ENCODE measurements at regions not wholly inside any gene's neighbourhood (a gene's known extent, or its start where the extent isn't known, plus 50 kb on each side); places are given as distances from the start of the nearest gene placed in this dataset.

- no peak for DNase-seq (ENCODE audit: extremely low read depth in 1 of 11, low read depth in 9 of 11, low spot score in 4 of 11)
These were observed 57.6 kb downstream of the TENT5A start for GRCh38 chr6:81694855-81695254.

- DNase-seq (ENCODE audit: extremely low read depth in 1 of 11, low read depth in 9 of 11, low spot score in 4 of 11): no peak
These were observed 58.3 kb downstream of the TENT5A start for GRCh38 chr6:81694207-81694606.

- DNase-seq (ENCODE audit: extremely low read depth in 1 of 11, low read depth in 9 of 11, low spot score in 4 of 11): no peak
These were observed 59.2 kb downstream of the TENT5A start for GRCh38 chr6:81693266-81693665.

- no peak for DNase-seq (ENCODE audit: extremely low read depth in 1 of 11, low read depth in 9 of 11, low spot score in 4 of 11)
These were observed 62.4 kb downstream of the TENT5A start for GRCh38 chr6:81690073-81690472.

- DNase-seq (ENCODE audit: extremely low read depth in 1 of 11, low read depth in 9 of 11, low spot score in 4 of 11): no peak
These were observed 62.9 kb downstream of the TENT5A start for GRCh38 chr6:81689580-81689979.

GRCh38 chr6:81683912-81684311 lies 68.6 kb downstream of the TENT5A start:
- DNase-seq (ENCODE audit: extremely low read depth in 1 of 11, low read depth in 9 of 11, low spot score in 4 of 11): no peak

GRCh38 chr6:81682858-81683620 lies 69.4 kb downstream of the TENT5A start:
- no peak for DNase-seq (ENCODE audit: extremely low read depth in 1 of 11, low read depth in 9 of 11, low spot score in 4 of 11)

- no peak for DNase-seq (ENCODE audit: extremely low read depth in 1 of 11, low read depth in 9 of 11, low spot score in 4 of 11)
These were observed 70.2 kb downstream of the TENT5A start for GRCh38 chr6:81682235-81682795.

GRCh38 chr6:81669445-81669844 lies 83.0 kb downstream of the TENT5A start:
- DNase-seq (ENCODE audit: extremely low read depth in 1 of 11, low read depth in 9 of 11, low spot score in 4 of 11): no peak

- no peak for DNase-seq (ENCODE audit: extremely low read depth in 1 of 11, low read depth in 9 of 11, low spot score in 4 of 11)
These were observed 83.8 kb downstream of the TENT5A start for GRCh38 chr6:81668615-81669047.

- no peak for DNase-seq (ENCODE audit: extremely low read depth in 1 of 11, low read depth in 9 of 11, low spot score in 4 of 11)
These were observed 86.0 kb downstream of the TENT5A start for GRCh38 chr6:81666481-81666880.

- no peak for DNase-seq (ENCODE audit: extremely low read depth in 1 of 11, low read depth in 9 of 11, low spot score in 4 of 11)
These were observed 96.2 kb downstream of the TENT5A start for GRCh38 chr6:81656231-81656630.

- no peak for DNase-seq (ENCODE audit: extremely low read depth in 1 of 11, low read depth in 9 of 11, low spot score in 4 of 11)
These were observed 96.8 kb downstream of the TENT5A start for GRCh38 chr6:81655696-81656095.

GRCh38 chr6:81648502-81648901 lies 104.0 kb downstream of the TENT5A start:
- no peak for DNase-seq (ENCODE audit: extremely low read depth in 1 of 11, low read depth in 9 of 11, low spot score in 4 of 11)

- no peak for DNase-seq (ENCODE audit: extremely low read depth in 1 of 11, low read depth in 9 of 11, low spot score in 4 of 11)
These were observed 109.3 kb downstream of the TENT5A start for GRCh38 chr6:81643156-81643555.

- no peak for DNase-seq (ENCODE audit: extremely low read depth in 1 of 11, low read depth in 9 of 11, low spot score in 4 of 11)
These were observed 111.6 kb downstream of the TENT5A start for GRCh38 chr6:81640891-81641290.

- no peak for DNase-seq (ENCODE audit: extremely low read depth in 1 of 11, low read depth in 9 of 11, low spot score in 4 of 11)
These were observed 112.4 kb downstream of the TENT5A start for GRCh38 chr6:81640126-81640525.

GRCh38 chr6:81638366-81638765 lies 114.1 kb downstream of the TENT5A start:
- DNase-seq (ENCODE audit: extremely low read depth in 1 of 11, low read depth in 9 of 11, low spot score in 4 of 11): no peak

GRCh38 chr6:81636930-81637568 lies 115.4 kb downstream of the TENT5A start:
- no peak for DNase-seq (ENCODE audit: extremely low read depth in 1 of 11, low read depth in 9 of 11, low spot score in 4 of 11)

- no peak for DNase-seq (ENCODE audit: extremely low read depth in 1 of 11, low read depth in 9 of 11, low spot score in 4 of 11)
These were observed 118.2 kb downstream of the TENT5A start for GRCh38 chr6:81634155-81634880.
